GM23248 (cell line): ENCODE measurements at regions not wholly inside any gene's neighbourhood (a gene's known extent, or its start where the extent isn't known, plus 50 kb on each side); places are given as distances from the start of the nearest gene placed in this dataset.

Source experiments
- DNase-seq: peaks from one replicate; pipeline ENCODE4 v3.0.0-alpha.2; 2015
- H2AFZ ChIP-seq: fragments of 200-600 bp; sonication (generic); 2 replicates; pipeline ENCODE4 v1.6.1; 2016; ENCODE audit warnings: antibody characterized with exemption
- H3F3A ChIP-seq: fragments of 200-600 bp; sonication (generic); 2 replicates; pipeline ENCODE4 v1.6.1; 2016; ENCODE audit warnings: mild to moderate bottlenecking, antibody characterized with exemption, mixed run types; ENCODE audit not compliant: insufficient read depth
- H3K27ac ChIP-seq: fragments of 200-600 bp; sonication (generic); 2 replicates; pipeline ENCODE4 v1.5.1; 2016; ENCODE audit warnings: mild to moderate bottlenecking
- H3K27me3 ChIP-seq: fragments of 200-600 bp; sonication (generic); replicated peaks from 2 replicates; pipeline ENCODE4 v1.6.1; 2016; ENCODE audit warnings: mild to moderate bottlenecking; ENCODE audit not compliant: insufficient read depth
- H3K36me3 ChIP-seq: fragments of 200-600 bp; sonication (generic); 2 replicates; pipeline ENCODE4 v1.6.1; 2016; ENCODE audit warnings: low read depth, mild to moderate bottlenecking
- H3K4me1 ChIP-seq: fragments of 200-600 bp; sonication (generic); 2 replicates; pipeline ENCODE4 v1.6.1; 2016; ENCODE audit warnings: mild to moderate bottlenecking; ENCODE audit not compliant: insufficient read depth
- H3K4me2 ChIP-seq: fragments of 200-600 bp; sonication (generic); one replicate; pipeline ENCODE4 v1.6.1; 2016; ENCODE audit warnings: mild to moderate bottlenecking; ENCODE audit not compliant: unreplicated experiment
- H3K4me3 ChIP-seq: fragments of 200-600 bp; sonication (generic); 2 replicates; pipeline ENCODE4 v1.5.1; 2016; ENCODE audit warnings: mild to moderate bottlenecking
- H3K79me2 ChIP-seq: fragments of 200-600 bp; sonication (generic); 2 replicates; pipeline ENCODE4 v1.6.1; 2016; ENCODE audit warnings: mild to moderate bottlenecking; ENCODE audit not compliant: insufficient read depth
- H3K9ac ChIP-seq: fragments of 200-600 bp; sonication (generic); 2 replicates; pipeline ENCODE4 v1.6.1; 2016; ENCODE audit warnings: mild to moderate bottlenecking
- H3K9me2 ChIP-seq: fragments of 200-600 bp; sonication (generic); 2 replicates; pipeline ENCODE4 v1.6.1; 2016; ENCODE audit warnings: mixed run types, mild to moderate bottlenecking, moderate library complexity; ENCODE audit not compliant: insufficient read depth
- H3K9me3 ChIP-seq: fragments of 200-600 bp; sonication (generic); one replicate; pipeline ENCODE4 v1.6.1; 2017; ENCODE audit warnings: low read depth
- H4K20me1 ChIP-seq: fragments of 200-600 bp; sonication (generic); 2 replicates; pipeline ENCODE4 v1.6.0; 2016; ENCODE audit not compliant: insufficient read depth
- EZH2 ChIP-seq: fragments of 200-600 bp; sonication (generic); IDR thresholded peaks from 2 replicates; pipeline ENCODE4 v1.6.1; 2018; ENCODE audit warnings: antibody characterized with exemption, mild to moderate bottlenecking; ENCODE audit not compliant: insufficient read depth, poor library complexity, severe bottlenecking
- EZH2phosphoT487 ChIP-seq: fragments of 200-600 bp; sonication (generic); IDR thresholded peaks from 2 replicates; pipeline ENCODE4 v1.6.1; 2018; ENCODE audit warnings: antibody characterized with exemption, moderate library complexity, mild to moderate bottlenecking, low read depth; ENCODE audit not compliant: insufficient read depth
- WGBS, 2 experiments: methylation state at CpG; one replicate each; pipeline ENCODE4 v1.1.6; 2015 to 2017; ENCODE audit warnings: low lambda C conversion rate in 2 of 2, low coverage in 1 of 2; ENCODE audit errors: missing lambda C conversion rate in 2 of 2; 5-methylcytosine and 5-hydroxymethylcytosine counted together
- in situ Hi-C: fragments of 300-500 bp; cut with MboI; formaldehyde crosslinking; loops from 2 replicates; pipeline ENCODE4 v1.15.0; 2020

DNA sequence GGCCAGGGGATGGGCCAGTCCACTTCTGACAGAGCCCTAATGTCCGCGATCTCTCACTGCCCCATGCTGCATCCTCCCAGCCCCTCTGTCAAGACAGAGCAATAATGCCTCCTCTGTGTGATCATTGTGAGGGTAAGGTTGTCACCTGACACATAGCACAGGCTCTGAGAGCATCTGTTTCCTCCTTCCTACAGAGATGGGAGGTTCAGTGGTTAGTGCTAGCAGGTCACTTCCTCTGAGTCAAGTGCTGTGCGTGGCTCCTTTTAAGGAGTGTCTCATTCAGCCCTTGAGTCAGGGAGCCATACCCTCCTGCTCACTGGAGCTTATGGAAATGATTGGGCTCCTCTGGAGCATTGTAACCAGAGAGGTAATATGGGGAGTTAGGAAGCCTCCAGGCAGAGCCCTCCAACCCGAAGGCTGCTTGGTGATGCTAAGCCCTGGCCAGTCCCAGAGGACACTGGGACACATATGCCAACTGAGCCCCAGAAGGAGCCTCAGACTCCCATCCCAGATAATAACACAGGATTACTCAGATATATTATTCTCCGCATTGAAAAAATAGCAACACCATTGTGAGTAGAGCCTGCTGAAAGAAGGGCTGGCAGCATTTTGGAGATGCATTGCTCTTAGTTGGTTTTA, 189.0 kb downstream of the GALNT1 start:
- no peaks in the 10 kb centered on the region for H3F3A ChIP-seq
- no peak overlapping the region for H3K4me3 ChIP-seq
- no peak overlapping the region for H2AFZ ChIP-seq
- H3K9me2 ChIP-seq: no peaks in the 10 kb centered on the region
- no peak for DNase-seq
- 41 to 55% methylated on average over 5 of the region's 5 CpGs for WGBS, 2 experiments
- no peaks in the 10 kb centered on the region for H3K36me3 ChIP-seq
- no peak overlapping the region for H3K27ac ChIP-seq
- H3K9me3 ChIP-seq: no peaks in the 10 kb centered on the region
- H3K27me3 ChIP-seq: no peaks in the 10 kb centered on the region; the same call in 1 of the 2 replicates
- no peak overlapping the region for H3K4me2 ChIP-seq
- no peak overlapping the region for H3K9ac ChIP-seq
- in situ Hi-C loops: no loop called here
- no peak for TF ChIP-seq EZH2
- no peak for TF ChIP-seq EZH2phosphoT487
- no peaks in the 10 kb centered on the region for H3K79me2 ChIP-seq
- H4K20me1 ChIP-seq: no peaks in the 10 kb centered on the region
- H3K4me1 ChIP-seq: no peaks in the 10 kb centered on the region

- no peaks in the 10 kb centered on the region for H3K36me3 ChIP-seq
- no peak overlapping the region for H3K4me3 ChIP-seq
- no peak for DNase-seq
- no peaks in the 10 kb centered on the region for H3K9me3 ChIP-seq
- no peak overlapping the region for H3K4me2 ChIP-seq
- no peaks in the 10 kb centered on the region for H3F3A ChIP-seq
- H2AFZ ChIP-seq: no peak overlapping the region
- no peaks in the 10 kb centered on the region for H3K79me2 ChIP-seq
- H3K9me2 ChIP-seq: no peaks in the 10 kb centered on the region
- no peaks in the 10 kb centered on the region; the same call in 1 of the 2 replicates for H3K27me3 ChIP-seq
- 27 to 33% methylated on average over 4 of the region's 4 CpGs for WGBS, 2 experiments
- no peak for TF ChIP-seq EZH2phosphoT487
- no peak for TF ChIP-seq EZH2
- no peak overlapping the region for H3K27ac ChIP-seq
- H3K4me1 ChIP-seq: no peaks in the 10 kb centered on the region
- in situ Hi-C loops: no loop called here
- no peak overlapping the region for H3K9ac ChIP-seq
- H4K20me1 ChIP-seq: no peaks in the 10 kb centered on the region
Observed at GRCh38 chr18:35771172-35771571, 189.6 kb downstream of the GALNT1 start.

GRCh38 chr18:35775887-35776286, 194.3 kb downstream of the GALNT1 start:
- in situ Hi-C loops: loop anchor here (25.0 kb wide), 1 partner anchor 111 kb away; no protein-coding TSS in a partner anchor
- Histone ChIP-seq H3F3A (no peaks in the 10 kb centered on the region), H3K4me3 (no peak overlapping the region), H3K9me2 (no peaks in the 10 kb centered on the region), H3K79me2 (no peaks in the 10 kb centered on the region), H4K20me1 (no peaks in the 10 kb centered on the region), H3K36me3 (no peaks in the 10 kb centered on the region), H2AFZ (no peak overlapping the region), H3K9ac (no peak overlapping the region), H3K9me3 (no peaks in the 10 kb centered on the region), H3K27me3 (no peaks in the 10 kb centered on the region), H3K4me1 (no peaks in the 10 kb centered on the region), H3K27ac (no peak overlapping the region), H3K4me2 (no peak overlapping the region)
- no peak for TF ChIP-seq EZH2phosphoT487
- TF ChIP-seq EZH2: no peak
- DNase-seq: peak; percentile 38
- 8 to 19% methylated on average over 2 of the region's 2 CpGs for WGBS, 2 experiments

DNA sequence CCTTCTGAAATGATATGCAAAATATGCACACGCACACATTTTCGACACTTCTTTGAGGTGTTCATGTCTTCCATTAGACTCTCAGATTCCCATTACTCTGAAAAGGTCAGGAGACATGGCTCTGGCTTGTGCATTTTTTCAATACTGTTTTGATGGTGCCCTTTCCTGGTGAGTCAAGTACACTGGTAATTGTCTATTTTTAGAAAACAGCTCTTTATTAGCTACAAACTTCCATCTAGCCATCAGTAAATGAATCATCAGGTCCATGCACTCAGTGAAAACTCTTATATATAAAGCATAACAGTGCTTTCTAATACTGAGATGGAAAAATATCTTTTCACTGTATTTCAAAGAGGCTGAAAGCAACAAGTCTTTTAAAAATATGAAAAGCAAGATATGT, 194.9 kb downstream of the GALNT1 start:
- Histone ChIP-seq H3K9me2 (no peaks in the 10 kb centered on the region), H3F3A (no peaks in the 10 kb centered on the region), H4K20me1 (no peaks in the 10 kb centered on the region), H3K27me3 (no peaks in the 10 kb centered on the region), H2AFZ (no peak overlapping the region), H3K36me3 (no peaks in the 10 kb centered on the region), H3K79me2 (no peaks in the 10 kb centered on the region), H3K27ac (no peak overlapping the region), H3K4me3 (no peak overlapping the region), H3K9ac (no peak overlapping the region), H3K9me3 (no peaks in the 10 kb centered on the region), H3K4me2 (no peak overlapping the region), H3K4me1 (no peaks in the 10 kb centered on the region)
- 51 to 77% methylated on average over 2 of the region's 2 CpGs for WGBS, 2 experiments
- DNase-seq: peak; percentile 15
- TF ChIP-seq EZH2: no peak
- no peak for TF ChIP-seq EZH2phosphoT487
- in situ Hi-C loops: loop anchor here (25.0 kb wide), 1 partner anchor 111 kb away; no protein-coding TSS in a partner anchor

DNA sequence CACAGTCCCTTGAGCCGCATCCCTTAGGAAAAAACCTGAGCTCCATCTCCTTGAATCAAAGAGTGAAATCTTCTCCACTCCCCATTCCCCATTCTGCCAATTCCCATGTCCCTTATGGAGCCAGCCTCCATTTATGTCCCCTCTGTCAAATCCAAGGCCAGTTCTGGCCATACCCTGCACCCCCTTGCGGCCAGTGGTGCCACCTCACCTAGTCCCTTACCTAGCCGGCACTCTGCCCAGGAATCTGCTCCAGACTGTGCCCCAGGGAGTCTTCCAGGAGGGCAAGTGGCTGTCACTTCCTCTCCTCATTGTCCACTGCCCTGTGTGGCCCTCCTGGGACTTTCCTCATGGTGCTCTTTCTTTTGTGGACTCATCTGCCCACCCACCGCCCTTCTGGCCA, 195.4 kb upstream of the RMP24 start:
- Histone ChIP-seq H3K27me3 (no peaks in the 10 kb centered on the region), H3K4me2 (no peak overlapping the region), H3F3A (no peaks in the 10 kb centered on the region), H4K20me1 (no peaks in the 10 kb centered on the region), H3K9me2 (no peaks in the 10 kb centered on the region), H3K4me1 (no peaks in the 10 kb centered on the region), H3K4me3 (no peak overlapping the region), H3K79me2 (no peaks in the 10 kb centered on the region), H2AFZ (no peak overlapping the region), H3K36me3 (no peaks in the 10 kb centered on the region), H3K27ac (no peak overlapping the region), H3K9me3 (no peaks in the 10 kb centered on the region), H3K9ac (no peak overlapping the region)
- WGBS, 2 experiments: 32 to 46% methylated on average over 4 of the region's 4 CpGs
- in situ Hi-C loops: loop anchor here (25.0 kb wide), 1 partner anchor 110 kb away; no protein-coding TSS in a partner anchor
- no peak for DNase-seq
- TF ChIP-seq EZH2: no peak
- no peak for TF ChIP-seq EZH2phosphoT487
